Fibroblast of lung (primary cell): ENCODE measurements at regions not wholly inside any gene's neighbourhood (a gene's known extent, or its start where the extent isn't known, plus 50 kb on each side); places are given as distances from the start of the nearest gene placed in this dataset.

Source experiments
- DNase-seq, 2 donors: peaks; one replicate each; pipeline versions ENCODE4 v3.0.0 to v3.0.0-alpha.2; 2010; ENCODE audit warnings: low read depth in 2 of 2
- H2AFZ ChIP-seq: 2 replicates; pipeline ENCODE4 v1.5.1; 2012; ENCODE audit warnings: low read length, control low read depth, inconsistent platforms
- H3K27ac ChIP-seq: 2 replicates; pipeline ENCODE4 v1.5.1; 2011; ENCODE audit warnings: low read length, control low read depth; ENCODE audit not compliant: insufficient read depth
- H3K27me3 ChIP-seq: 2 replicates; pipeline ENCODE4 v1.5.1; 2011; ENCODE audit warnings: mild to moderate bottlenecking, low read length; ENCODE audit not compliant: control insufficient read depth, insufficient read depth
- H3K36me3 ChIP-seq: 2 replicates; pipeline ENCODE4 v1.5.1; 2011; ENCODE audit warnings: low read length; ENCODE audit not compliant: control insufficient read depth, insufficient read depth
- H3K4me1 ChIP-seq: 2 replicates; pipeline ENCODE4 v1.5.1; 2011; ENCODE audit warnings: low read length; ENCODE audit not compliant: control insufficient read depth, insufficient read depth; ENCODE audit errors: extremely low read depth
- H3K4me2 ChIP-seq: 2 replicates; pipeline ENCODE4 v1.5.1; 2011; ENCODE audit warnings: low read length, control low read depth; ENCODE audit not compliant: insufficient read depth; ENCODE audit errors: extremely low read depth
- H3K4me3 ChIP-seq, 4 experiments: fragments of 200-600 bp in 1 of 4; sonication (generic) in 1 of 4; replicated peaks in 1 of 4; 2 replicates each; pipeline ENCODE4 v1.5.1; 2011 to 2016; ENCODE audit warnings: low read length in 4 of 4, low read depth in 3 of 4, mild to moderate bottlenecking in 3 of 4, control low read depth in 2 of 4, inconsistent platforms in 1 of 4, mixed read lengths in 1 of 4; ENCODE audit not compliant: insufficient read depth in 1 of 4; ENCODE audit errors: control extremely low read depth in 1 of 4
- H3K79me2 ChIP-seq: 2 replicates; pipeline ENCODE4 v1.5.1; 2012; ENCODE audit warnings: mild to moderate bottlenecking, low read length, inconsistent platforms; ENCODE audit not compliant: control insufficient read depth, insufficient read depth
- H3K9ac ChIP-seq: 2 replicates; pipeline ENCODE4 v1.5.1; 2011; ENCODE audit warnings: mild to moderate bottlenecking, low read length, control low read depth; ENCODE audit not compliant: insufficient read depth
- H3K9me3 ChIP-seq: 2 replicates; pipeline ENCODE4 v1.5.1; 2012; ENCODE audit warnings: low read depth, low read length; ENCODE audit not compliant: control insufficient read depth, insufficient read depth
- H4K20me1 ChIP-seq: 2 replicates; pipeline ENCODE4 v1.5.1; 2011; ENCODE audit warnings: low read length; ENCODE audit not compliant: control insufficient read depth, insufficient read depth; ENCODE audit errors: extremely low read depth
- EZH2 ChIP-seq: IDR thresholded peaks from 2 replicates; pipeline ENCODE4 v1.5.1; 2012; ENCODE audit warnings: low read length, control low read depth, mild to moderate bottlenecking; ENCODE audit errors: missing control alignments
- TF ChIP-seq, protein P1 (sequence below), 2 donors: IDR thresholded peaks in 1 of 2; conservative IDR thresholded peaks in 1 of 2; 1 replicate in 1 of 2; 2 replicates in 1 of 2; pipeline ENCODE4 v1.5.1; 2011 to 2012; ENCODE audit warnings: low read length in 2 of 2, control low read depth in 1 of 2, inconsistent platforms in 1 of 2, low read depth in 1 of 2, mild to moderate bottlenecking in 1 of 2

DNA sequence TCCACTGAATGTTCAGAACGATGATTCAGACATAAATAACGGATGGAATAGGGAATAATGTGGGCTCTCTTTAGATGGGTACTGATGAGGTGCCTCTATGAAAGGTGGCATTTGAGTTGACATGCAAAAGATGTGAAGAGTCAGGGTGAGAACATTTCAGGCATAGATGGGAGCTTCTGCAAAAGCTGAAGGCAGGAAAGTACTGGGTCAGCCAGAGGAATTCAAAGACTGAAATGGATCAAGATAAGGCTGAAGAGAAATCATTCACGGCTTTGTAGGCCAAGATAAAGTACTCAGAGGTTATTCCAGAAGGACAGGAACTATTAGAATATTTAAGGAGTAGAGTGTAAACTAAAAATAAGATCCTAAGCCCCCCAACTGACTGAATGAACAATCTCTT, 189.6 kb upstream of the MCTP2 start:
- H3K9ac ChIP-seq, result no peak overlapping the region
- DNase-seq, result peak in 1 of 2 donors; percentile 61
- no peak overlapping the region for H3K4me3 ChIP-seq
- H3K36me3 ChIP-seq, result no peaks in the 10 kb centered on the region
- no peaks in the 10 kb centered on the region for H3K4me1 ChIP-seq
- no peaks in the 10 kb centered on the region for H3K79me2 ChIP-seq
- no peak overlapping the region for H3K4me2 ChIP-seq
- no peaks in the 10 kb centered on the region for H3K27me3 ChIP-seq
- no peak overlapping the region for H3K27ac ChIP-seq
- H2AFZ ChIP-seq, result no peak overlapping the region
- TF ChIP-seq EZH2, result no peak
- TF ChIP-seq, protein P1, sequence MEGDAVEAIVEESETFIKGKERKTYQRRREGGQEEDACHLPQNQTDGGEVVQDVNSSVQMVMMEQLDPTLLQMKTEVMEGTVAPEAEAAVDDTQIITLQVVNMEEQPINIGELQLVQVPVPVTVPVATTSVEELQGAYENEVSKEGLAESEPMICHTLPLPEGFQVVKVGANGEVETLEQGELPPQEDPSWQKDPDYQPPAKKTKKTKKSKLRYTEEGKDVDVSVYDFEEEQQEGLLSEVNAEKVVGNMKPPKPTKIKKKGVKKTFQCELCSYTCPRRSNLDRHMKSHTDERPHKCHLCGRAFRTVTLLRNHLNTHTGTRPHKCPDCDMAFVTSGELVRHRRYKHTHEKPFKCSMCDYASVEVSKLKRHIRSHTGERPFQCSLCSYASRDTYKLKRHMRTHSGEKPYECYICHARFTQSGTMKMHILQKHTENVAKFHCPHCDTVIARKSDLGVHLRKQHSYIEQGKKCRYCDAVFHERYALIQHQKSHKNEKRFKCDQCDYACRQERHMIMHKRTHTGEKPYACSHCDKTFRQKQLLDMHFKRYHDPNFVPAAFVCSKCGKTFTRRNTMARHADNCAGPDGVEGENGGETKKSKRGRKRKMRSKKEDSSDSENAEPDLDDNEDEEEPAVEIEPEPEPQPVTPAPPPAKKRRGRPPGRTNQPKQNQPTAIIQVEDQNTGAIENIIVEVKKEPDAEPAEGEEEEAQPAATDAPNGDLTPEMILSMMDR (conservative IDR thresholded peaks at IDR 0.05 in 1 of 2, IDR thresholded peaks at IDR 0.05 in 1 of 2; ENCODE audit: low read depth in 1 of 2, low read length in 2 of 2), result no peak
- no peaks in the 10 kb centered on the region for H4K20me1 ChIP-seq
- no peaks in the 10 kb centered on the region for H3K9me3 ChIP-seq

DNA sequence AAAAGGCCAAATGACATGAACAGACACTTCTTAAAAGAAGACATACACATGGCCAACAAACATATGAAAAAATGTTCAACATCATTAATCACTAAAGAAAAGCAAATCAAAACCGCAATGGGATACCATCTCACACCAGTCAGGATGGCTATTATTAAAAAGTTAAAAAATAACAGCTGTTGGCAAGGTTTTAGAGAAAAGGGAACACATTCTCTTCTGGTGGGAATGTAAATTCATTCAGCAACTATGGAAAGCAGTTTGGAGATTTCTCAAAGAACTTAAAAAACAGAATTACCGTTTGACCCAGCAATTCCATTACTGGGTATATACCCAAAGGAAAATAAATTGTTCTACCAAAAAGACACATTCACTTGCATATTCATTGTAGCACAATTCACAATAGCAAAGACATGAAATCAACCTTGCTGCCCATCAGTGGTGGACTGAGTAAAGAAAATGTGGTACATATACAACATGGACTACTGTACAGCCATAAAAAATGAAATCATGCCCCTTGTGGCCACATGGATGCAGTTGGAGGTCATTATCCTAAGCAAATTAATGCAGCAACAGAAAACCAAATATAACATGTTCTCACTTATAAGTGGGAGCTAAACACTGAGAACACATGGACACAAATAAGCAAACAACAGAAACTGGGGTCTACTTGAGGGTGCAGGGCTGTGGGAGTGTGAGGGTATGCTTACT, 190.7 kb upstream of the MCTP2 start:
- Histone ChIP-seq H2AFZ (no peak overlapping the region), H3K36me3 (no peaks in the 10 kb centered on the region), H3K27me3 (no peaks in the 10 kb centered on the region), H4K20me1 (no peaks in the 10 kb centered on the region), H3K4me1 (no peaks in the 10 kb centered on the region), H3K4me2 (no peak overlapping the region), H3K79me2 (no peaks in the 10 kb centered on the region), H3K9me3 (no peaks in the 10 kb centered on the region), H3K27ac (no peak overlapping the region), H3K4me3 (no peak overlapping the region), H3K9ac (no peak overlapping the region)
- peak in 1 of 2 donors; percentile 67 for DNase-seq
- TF ChIP-seq EZH2, result no peak
- TF ChIP-seq, protein P1 (conservative IDR thresholded peaks at IDR 0.05 in 1 of 2, IDR thresholded peaks at IDR 0.05 in 1 of 2; ENCODE audit: low read depth in 1 of 2, low read length in 2 of 2), result no peak

DNA sequence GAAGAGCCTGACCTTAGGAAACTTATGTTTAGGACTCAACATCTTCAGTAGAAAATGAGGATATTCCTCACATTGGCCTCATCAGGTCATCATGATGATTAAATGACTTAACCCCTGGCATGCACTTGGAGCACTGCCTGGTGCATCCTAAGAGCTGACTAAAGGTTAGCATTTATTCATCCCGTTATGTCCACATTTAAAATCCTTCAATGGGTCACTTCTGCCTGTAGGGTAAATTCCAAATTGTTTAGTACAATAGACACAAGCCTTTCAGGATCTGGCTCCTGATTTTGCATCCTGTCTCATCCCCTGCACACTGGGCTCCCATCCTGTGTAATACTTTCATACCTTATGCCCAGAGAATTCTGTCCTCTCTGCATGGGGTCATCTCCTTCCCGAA, 195.2 kb upstream of the MCTP2 start:
- Histone ChIP-seq H3K36me3 (no peaks in the 10 kb centered on the region), H3K9ac (no peak overlapping the region), H3K4me2 (no peak overlapping the region), H3K4me1 (no peaks in the 10 kb centered on the region), H3K4me3 (no peak overlapping the region), H3K27me3 (no peaks in the 10 kb centered on the region), H3K27ac (no peak overlapping the region), H4K20me1 (no peaks in the 10 kb centered on the region), H2AFZ (no peak overlapping the region), H3K79me2 (no peaks in the 10 kb centered on the region), H3K9me3 (no peaks in the 10 kb centered on the region)
- DNase-seq, result no peak
- no peak for TF ChIP-seq EZH2
- TF ChIP-seq, protein P1 (conservative IDR thresholded peaks at IDR 0.05 in 1 of 2, IDR thresholded peaks at IDR 0.05 in 1 of 2; ENCODE audit: low read depth in 1 of 2, low read length in 2 of 2), result no peak
